ENCODE measurements at regions not wholly inside any gene's neighbourhood (a gene's known extent, or its start where the extent isn't known, plus 50 kb on each side); places are given as distances from the start of the nearest gene placed in this dataset.
A peak's percentile ranks its signal among the peaks of the same experiment; 100 is the strongest.
"Not testable (repeated sequence)": the region's sequence is repeated elsewhere in the genome, so short reads cannot be mapped to it uniquely, and the experiment has no call there.

DNA sequence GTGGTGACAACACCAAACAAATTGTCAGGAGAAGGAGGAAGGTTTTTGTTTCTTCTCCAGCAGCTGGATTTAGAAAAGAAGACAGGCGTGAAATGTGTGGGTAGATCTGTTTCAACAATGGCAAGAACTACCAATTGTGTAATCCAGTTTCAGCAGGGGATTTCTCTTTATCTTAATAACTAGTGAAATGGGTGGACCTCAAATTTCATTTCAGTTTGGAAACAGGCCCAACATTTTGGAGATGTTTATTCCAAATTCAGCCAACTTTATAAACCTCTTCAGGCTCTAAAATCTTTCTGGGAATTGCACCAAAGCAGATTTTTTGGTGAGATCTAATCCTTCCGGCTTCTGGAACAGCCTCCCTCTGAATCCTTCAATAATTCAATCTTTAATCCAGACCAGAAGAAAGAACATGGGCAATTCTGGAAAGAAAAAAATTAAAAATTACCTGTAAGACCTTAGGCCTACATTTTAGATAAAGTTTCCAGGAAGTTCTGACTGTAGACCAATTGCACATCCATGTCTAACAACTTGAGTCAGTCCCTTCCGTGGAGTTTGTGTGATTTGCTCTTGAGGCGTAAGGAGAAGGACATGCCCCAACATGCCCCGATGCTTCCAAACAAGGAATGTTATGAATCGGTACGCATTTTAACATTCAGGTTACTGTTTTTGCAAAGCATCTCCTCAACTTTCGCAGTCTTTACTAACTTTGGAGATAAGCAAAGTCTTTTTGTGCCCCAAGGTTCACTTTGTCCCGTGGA lies 423.6 kb downstream of the IRX1 start:
- DNase-seq (ENCODE audit: low spot score): no peak

DNA sequence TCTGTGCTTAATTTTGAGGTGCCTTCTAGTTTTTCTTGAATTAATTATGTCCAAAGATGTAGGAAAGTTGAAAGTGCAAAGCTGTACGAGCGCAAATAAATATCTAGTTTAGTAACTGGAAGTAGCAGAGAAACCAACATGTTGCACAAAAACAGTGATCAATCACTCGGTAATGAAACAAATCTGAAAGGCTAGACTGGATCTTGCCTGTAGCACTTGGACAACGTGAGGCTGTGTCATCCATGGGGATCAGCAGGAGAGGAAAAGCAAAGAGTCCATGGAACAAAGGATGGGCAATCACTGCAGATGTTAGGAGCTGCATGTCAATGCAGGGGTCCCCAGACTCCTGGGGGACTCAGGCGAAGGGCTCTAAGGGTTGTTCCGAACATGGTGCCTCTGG lies 424.2 kb downstream of the IRX1 start:
- DNase-seq (ENCODE audit: low spot score): no peak

DNA sequence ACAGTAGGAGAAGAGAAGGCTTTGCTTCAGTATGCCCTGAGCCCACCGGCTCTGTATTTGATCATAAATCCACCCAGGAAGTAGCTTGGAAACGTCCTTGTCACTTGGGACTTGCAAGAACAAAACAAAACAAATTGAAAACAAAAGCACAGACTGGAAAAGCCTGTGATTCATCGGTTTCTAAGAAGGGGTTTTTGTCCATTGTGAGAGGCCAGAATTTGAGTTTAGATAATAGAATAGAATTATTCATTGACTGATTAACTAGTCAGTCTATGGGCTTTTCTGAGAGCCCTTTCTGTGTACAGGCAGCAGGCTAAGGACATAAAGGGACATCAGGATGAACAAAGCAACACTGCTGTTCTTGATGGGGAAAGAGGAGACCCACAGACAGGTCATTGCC lies 424.8 kb downstream of the IRX1 start:
- DNase-seq (ENCODE audit: low spot score): no peak

DNA sequence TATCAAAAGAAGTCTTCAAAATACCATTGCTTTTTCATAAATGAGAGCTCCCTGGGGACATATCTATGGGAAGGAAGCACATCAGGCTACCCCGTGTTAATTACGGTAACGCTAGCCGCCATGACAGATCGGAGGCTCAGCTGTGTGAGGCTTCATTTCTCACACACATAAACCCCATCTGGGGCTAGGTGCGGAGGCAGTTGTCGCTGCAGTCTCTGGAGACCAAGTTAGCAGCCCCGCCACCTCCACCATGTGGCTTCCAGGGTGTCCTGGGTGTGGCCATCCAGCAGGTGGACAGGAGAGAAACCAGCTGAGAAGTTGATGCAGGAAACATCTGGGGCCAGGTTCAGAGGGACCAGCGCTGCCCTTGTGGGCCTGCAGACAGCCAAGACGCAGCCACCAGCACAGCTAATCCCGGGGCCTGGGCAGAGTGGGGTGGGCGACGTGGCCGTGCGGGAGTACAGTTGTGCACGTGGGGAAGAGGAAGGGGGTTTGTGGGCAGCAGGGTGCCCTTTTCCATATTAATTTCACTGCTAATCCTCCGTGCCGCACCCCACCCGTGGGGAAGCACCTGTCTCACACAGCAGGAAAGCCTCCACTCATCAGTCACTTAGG lies 426.5 kb downstream of the IRX1 start:
- no peak for DNase-seq (ENCODE audit: low spot score)

DNA sequence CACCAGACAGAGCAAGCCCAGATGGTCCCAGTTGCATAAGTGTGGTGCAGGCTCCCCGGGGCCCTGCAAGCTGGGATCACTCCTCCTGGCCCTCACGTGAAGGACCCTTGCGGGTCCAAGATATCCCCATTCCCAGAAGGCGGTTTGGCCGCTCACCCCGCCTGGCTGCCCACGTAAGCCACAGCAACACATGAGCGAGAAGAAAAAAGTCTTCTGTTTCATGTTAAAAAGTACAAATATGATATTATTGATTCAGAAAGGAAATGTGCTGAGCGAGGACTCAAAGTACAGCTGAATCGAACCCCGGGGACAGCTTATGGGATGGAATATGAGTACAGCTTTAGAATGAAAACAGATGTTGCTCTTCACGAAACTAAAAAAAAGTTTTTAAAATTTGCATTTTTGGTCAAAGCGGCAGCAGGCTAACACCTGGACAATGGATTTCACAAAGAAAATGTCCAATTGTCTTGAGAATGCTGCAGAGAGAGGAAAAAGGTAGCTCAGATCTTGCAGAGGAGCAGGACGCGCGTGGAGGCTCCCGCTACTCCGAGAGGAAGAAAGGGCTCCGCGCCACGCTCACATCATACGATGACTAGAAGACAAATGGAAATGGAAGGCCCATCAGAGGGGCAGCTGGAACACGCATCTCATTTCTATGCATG lies 427.6 kb downstream of the IRX1 start:
- DNase-seq (ENCODE audit: low spot score): no peak

DNA sequence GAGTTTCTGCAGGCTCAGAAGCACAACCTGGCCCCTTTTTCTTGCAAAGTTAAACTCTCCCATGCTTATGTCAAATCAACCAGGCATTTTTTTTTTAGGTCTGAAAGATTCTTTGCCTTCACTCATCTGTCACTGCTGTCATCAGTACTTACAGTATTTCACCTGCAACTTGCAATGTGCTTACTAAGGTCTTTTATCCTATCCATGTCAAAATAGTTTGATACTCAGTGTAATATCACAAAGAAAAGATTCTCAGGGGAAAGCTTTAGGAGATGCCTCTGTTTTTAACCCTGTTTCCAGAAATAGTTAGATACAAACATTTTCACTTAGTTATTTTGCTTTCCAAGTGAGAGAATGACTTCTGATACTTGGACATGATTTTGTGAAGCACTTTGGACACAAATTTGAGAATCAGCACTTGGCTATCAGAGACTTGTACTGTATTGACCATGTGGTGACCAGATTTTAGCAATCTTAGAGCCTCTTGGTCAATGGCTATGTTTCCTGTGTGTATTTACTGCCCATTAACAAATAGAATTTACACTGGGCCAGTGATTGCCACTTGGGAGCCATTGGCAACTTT lies 428.2 kb downstream of the IRX1 start:
- DNase-seq (ENCODE audit: low spot score): no peak

DNA sequence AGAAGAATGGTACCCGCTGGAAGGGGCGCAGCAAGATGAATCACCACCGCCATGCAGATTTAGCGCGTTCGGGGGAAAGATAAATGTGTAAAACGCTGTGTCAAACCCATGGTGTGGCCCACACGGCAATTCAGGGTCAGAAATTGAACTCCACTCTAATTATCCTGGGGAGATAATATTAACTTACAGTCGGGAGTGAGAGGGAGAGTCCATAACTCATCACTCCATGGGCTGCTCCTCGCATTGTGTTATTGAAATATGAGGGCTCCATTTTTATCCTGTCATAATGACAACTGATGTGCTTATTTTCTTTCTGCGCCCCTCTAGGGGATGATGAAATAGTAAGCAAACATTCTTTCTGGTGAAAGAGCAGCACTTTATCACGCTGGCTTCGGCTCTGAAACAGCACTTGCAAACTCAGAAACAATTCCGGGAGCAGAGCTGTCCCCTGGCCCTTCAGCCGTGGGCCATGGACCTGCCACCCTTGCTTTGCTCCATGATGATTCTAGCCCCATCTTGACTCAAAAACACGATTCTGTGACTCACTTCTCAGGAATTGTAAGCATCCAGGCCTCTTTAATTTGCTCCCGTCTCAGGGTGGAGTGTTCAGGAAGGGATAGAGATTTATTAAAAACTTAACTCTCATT lies 431.6 kb downstream of the IRX1 start:
- no peak for DNase-seq (ENCODE audit: low spot score)

DNA sequence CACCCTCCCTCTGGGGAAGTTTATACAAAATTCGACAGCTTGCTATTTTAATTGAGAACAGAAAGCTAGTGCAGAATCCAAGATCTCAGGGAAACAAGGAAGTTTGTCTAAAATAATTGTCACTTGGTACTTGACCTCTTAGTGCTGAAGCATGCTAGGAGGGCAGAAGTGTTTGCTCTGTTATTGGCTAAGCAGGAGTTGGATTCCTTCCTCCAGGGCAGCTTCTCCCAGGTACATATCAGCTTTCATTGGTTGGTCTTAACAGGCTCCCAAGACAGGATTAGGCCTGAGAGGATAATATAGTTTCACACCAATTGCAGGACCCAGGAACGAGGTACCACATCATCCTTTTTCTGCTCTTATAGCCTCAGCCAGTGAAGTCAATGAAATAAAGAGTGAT lies 432.8 kb downstream of the IRX1 start:
- DNase-seq (ENCODE audit: low spot score): no peak

DNA sequence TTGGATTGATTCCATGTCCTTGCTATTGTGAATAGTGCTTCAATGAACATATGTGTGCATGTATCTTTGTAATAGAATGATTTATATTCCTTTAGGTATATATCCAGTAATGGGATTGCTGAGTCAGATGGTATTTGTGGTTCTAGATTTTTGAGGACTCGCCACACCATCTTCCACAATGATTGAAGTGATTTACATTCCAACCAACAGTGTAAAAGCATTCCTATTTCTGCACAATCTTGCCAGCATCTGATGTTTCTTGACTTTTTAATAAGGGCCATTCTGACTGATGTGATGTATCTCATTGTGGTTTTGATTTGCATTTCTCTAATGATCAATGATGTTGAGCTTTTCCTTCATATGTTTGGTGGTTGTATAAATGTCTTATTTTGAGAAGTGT lies 437.9 kb downstream of the IRX1 start:
- not testable (repeated sequence) for DNase-seq (ENCODE audit: low spot score)

DNA sequence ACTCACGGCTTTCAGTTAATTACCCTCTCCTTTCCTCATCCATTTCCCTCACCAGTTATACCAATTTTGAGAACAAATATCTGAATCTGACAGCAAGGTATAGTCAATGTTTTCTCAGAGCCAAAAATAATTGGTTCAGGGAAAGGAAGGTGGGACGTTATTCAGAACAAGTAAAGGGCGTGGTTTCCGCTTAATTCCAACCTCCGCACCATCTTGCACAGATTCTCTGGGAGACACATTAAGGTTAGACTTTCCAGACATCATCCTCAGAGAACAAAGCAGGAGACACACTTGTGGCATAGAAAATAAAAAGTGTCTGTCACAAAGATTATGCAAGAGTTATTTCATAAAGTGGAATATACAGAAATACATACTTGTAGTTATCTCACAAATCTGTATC lies 441.2 kb downstream of the IRX1 start:
- DNase-seq (ENCODE audit: low spot score): no peak

DNA sequence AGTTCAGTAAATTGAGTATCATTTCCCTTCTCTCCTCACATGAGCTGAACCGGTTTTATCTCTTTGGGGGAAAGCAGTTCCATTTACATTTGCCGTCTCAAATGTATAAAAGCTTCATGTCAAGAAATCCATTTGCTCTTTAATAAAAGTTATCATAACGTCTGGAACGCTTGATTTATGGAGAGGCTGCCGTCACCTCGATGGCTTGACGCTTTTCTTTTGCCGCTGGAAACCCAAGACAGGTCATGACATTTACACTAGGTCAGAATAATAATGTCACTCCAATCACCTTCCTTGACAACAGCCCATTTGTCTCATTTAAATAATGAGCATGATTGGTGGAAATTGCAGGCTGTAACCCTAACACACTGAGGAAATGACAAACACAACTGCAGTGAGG lies 443.4 kb downstream of the IRX1 start:
- DNase-seq (ENCODE audit: low spot score): no peak

DNA sequence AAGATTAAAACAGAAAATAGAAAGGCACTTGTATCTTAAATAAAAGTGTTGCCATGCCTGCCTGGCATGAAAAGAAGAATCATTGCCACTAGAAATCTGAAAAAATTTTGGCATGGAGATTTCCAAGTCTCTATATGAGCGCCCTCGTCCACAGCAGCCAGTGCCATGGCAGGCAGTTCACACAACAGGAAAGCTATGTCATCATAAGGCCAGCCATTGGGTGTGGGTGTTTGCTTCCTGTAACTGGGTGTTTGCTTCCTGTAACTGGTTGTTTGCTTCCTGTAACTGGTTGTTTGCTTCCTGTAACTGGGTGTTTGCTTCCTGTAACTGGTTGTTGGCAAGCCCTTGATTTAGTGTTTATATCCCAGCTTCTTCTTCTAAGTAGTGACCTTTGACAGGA lies 446.7 kb downstream of the IRX1 start:
- no peak for DNase-seq (ENCODE audit: low spot score)

DNA sequence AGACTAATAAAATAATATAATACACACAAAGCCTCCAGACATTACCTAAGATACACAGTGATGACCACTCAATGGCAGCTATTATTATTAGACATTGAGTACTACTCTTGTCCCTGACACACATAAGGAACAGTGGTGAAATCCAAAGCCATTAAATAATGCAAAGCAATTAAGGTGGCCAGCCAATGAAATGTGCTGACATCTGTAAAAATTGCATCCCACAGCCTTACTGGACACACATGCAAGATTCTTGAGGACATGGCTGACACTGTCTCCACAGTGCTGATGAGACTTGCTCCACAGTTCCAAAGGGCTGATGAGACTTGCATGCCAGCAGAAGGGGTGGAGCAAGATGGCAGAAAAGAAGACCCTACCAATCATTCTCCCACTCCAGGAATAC lies 447.5 kb downstream of the IRX1 start:
- no peak for DNase-seq (ENCODE audit: low spot score)

DNA sequence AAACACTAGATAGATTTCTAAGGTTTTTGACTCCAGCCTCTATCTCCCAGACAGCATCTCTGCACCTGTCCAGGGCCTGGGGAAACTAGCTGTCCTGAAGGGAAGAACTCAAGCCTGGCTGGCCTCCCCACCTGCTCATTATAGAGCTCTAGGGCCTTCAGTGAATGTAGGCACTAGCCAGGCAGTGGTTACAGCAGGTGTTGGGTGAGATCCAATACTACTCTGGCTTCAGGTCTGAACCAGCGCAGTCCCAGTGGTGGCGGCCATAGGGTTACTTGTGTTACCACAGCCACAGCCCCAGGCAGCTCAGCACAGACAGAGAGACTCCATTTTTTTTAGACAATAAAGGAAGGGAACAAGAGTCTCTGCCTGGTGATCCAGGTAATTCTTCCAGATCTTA lies 449.2 kb downstream of the IRX1 start:
- no peak for DNase-seq (ENCODE audit: low spot score)

DNA sequence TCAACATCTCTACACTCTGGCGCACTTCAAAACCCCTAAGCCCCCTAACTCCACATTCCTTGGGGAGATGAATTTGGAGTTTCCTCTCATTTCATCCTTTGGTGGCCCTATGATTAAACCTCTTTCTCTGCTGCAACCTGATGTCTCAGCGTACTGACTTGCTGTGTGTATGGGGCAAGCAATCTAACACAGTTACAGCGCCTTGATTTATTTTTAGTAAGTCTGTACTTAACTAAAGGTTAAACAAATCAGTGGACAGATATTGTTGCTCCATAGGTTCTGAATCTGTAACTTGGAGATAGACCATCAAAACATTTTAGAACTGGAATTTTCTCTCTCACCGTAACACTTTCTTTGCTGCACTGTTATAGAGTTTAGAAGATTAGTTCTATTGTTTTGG lies 452.8 kb downstream of the IRX1 start:
- no peak for DNase-seq (ENCODE audit: low spot score)

DNA sequence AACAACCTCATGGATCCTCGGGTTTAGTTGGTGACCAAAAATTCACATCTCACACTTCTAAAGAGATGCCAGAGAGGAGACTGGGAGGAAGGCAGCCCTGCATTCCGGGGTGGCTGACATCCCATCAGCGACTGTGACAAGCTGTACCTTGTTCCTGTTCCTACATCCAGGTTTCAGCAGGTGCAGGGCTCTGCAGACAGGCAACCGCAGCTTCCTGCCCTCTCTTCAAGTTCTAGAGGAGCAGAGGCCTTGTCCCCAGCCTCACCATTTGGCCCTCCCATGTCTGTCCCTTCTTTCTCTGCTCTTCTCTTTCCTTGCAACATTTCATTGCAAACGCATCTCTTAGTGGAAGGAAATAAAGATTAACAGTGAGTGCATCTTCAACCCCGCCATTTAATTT lies 454.6 kb downstream of the IRX1 start:
- DNase-seq (ENCODE audit: low spot score): no peak

DNA sequence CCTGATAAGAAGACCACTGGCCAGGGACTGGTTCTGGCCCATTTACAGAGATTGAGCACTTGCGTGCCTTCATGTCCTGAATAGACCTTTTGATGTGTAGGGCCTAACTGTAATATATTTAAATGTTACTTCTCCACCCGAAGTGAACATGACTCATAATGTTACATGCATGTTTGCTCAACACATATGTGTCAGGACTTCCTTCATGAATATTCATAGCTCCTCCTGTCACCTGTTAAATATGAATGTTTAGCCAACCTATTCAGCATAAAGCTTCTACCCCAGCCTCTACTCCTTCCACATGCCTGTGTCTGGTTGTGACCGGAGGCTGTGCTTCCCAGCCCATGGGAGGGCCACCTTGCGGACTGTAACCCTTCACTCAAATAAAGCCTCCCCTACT lies 457.5 kb downstream of the IRX1 start:
- no peak for DNase-seq (ENCODE audit: low spot score)

DNA sequence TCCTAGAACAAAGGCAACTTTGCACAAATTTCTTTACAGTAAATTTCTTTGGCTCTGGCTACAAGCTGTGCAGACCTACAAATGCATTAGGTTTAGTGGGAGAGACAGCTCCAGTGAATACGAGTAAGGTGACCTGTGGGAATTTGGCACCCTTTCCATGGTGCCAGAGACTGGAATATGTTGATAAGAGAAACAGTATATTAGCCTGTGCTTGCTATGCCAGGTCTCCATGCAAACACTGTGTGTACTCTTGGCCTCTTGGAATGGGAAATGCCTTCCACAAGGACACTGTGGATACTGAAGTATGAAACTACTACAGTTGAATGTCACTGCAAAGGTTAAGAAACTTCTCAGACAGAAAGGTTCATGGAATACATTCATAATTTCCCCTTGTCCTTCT lies 458.5 kb downstream of the IRX1 start:
- DNase-seq (ENCODE audit: low spot score): no peak

DNA sequence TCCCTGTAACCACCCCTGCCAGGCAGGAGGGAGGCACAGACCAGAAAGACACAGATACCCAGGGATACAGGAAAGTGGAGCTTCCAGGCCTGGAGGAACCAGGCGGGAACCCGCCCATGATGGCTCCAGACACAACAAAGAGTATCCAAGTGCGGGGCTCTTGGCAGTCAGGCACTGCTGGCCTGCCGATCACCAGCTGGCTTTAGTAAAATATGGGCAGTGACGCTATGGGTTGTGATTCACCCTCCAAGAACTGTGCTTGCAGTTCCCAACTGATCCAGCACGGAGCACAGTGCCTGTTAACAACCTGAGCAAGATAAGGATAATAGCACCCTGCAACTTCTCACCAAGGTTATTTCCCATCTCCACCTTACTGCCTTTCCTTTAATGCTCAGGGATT lies 463.3 kb downstream of the IRX1 start:
- peak; percentile 16 for DNase-seq (ENCODE audit: low spot score)

DNA sequence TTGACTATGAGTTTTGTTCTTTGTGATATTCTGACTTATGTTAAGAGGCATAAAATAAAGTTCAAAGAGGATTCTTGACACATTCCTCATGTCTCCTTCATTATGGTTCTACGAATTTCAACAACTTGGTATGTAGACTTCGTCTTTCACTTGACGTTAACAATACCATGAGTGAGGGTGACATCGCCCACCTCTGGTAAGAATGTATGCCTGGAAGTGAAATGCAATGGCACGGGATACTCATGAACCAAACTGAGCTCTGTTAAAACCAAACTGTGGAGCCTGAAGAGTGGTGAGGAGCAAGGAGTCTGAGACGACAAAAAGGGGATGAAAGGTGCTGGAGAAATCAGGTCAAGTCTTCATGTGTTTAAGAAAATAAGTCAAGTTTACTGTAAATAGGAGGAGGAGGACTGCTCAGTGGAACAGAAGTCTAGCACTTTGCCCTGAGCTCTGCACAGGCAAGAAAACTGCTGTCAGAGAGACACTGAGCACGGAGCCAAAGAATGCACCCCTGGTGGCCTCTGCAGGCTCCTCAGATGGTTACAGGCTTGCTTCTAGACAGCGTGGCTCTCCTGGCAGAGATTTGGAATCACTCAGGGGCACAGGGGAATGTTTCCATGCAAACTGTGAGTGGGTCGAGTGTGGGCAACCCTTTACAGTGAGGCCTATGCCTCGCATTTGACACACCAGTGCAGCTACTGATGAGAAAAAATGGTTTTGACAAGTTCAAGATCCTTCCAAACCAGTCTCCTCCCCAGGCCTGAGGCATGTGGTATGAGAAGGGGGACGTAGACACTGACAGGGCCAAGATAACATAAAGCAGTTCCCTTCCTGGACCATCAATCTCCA lies 470.1 kb downstream of the IRX1 start:
- no peak for DNase-seq (ENCODE audit: low spot score)

DNA sequence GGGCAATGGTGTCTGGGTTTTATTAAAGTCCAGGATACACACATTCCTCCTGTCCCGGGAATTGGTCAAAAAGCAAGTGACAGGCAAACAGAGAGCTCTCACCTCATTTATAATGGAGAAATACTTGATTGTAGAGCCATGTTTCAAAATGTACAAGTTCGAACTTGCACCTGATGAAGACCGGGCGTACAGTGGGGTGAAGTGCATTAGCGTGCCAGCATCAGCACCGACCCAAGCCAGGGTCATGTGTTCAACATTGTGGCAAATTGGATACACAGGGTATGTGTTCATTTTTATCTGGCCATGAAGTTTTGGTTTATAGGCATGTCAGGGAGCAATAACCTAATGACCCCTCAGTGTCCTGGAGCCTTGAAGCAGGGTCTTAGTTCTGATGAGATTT lies 472.5 kb downstream of the IRX1 start:
- no peak for DNase-seq (ENCODE audit: low spot score)

DNA sequence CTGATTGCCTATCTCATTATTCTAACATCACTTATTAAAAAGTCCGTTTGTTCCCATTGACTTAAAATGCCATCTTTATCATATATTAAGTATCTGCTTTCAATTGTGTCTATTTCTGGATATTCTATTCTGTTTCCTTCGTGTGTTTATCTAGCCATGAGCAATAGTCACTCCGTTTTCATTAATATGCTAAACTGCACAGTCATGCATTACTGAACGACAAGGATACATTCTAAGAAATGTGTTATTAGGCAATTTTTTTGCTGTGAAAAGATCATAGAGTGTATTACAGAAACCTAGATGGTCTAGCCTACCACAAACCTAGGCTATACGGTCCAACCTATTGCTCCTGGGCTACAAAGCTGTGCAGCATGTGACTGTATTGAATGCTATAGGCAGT lies 482.9 kb downstream of the IRX1 start:
- no peak for DNase-seq (ENCODE audit: low spot score)
